ENCODE measurements at regions not wholly inside any gene's neighbourhood (a gene's known extent, or its start where the extent isn't known, plus 50 kb on each side); places are given as distances from the start of the nearest gene placed in this dataset.

- no peak for TF ChIP-seq POLR2A (IDR thresholded peaks at IDR 0.05)
- TF ChIP-seq, protein P1, sequence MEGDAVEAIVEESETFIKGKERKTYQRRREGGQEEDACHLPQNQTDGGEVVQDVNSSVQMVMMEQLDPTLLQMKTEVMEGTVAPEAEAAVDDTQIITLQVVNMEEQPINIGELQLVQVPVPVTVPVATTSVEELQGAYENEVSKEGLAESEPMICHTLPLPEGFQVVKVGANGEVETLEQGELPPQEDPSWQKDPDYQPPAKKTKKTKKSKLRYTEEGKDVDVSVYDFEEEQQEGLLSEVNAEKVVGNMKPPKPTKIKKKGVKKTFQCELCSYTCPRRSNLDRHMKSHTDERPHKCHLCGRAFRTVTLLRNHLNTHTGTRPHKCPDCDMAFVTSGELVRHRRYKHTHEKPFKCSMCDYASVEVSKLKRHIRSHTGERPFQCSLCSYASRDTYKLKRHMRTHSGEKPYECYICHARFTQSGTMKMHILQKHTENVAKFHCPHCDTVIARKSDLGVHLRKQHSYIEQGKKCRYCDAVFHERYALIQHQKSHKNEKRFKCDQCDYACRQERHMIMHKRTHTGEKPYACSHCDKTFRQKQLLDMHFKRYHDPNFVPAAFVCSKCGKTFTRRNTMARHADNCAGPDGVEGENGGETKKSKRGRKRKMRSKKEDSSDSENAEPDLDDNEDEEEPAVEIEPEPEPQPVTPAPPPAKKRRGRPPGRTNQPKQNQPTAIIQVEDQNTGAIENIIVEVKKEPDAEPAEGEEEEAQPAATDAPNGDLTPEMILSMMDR (IDR thresholded peaks at IDR 0.05): no peak
Observed at GRCh38 chr16:46428108-46429061, 192.8 kb downstream of the SHCBP1 start.

All from adrenal gland (tissue), 5 donors.